H9 (cell line): ENCODE measurements at regions not wholly inside any gene's neighbourhood (a gene's known extent, or its start where the extent isn't known, plus 50 kb on each side); places are given as distances from the start of the nearest gene placed in this dataset.
A peak's percentile ranks its signal among the peaks of the same experiment; 100 is the strongest.

Experiments used
- DNase-seq: peaks from one replicate; pipeline ENCODE4 v3.0.0-alpha.2; 2017
- H2AFZ ChIP-seq: one replicate; pipeline ENCODE4 v1.6.1; 2013; ENCODE audit warnings: mild to moderate bottlenecking, low read length, control low read depth, moderate library complexity
- H2AK5ac ChIP-seq: 2 replicates; pipeline ENCODE4 v1.6.1; 2013; ENCODE audit warnings: low read length, control low read depth, mixed read lengths; ENCODE audit not compliant: insufficient read length
- H2BK120ac ChIP-seq: one replicate; pipeline ENCODE4 v1.6.1; 2013; ENCODE audit warnings: low read depth, mild to moderate bottlenecking, low read length, control low read depth, inconsistent platforms; ENCODE audit not compliant: poor library complexity, severe bottlenecking
- H2BK12ac ChIP-seq: 2 replicates; pipeline ENCODE4 v1.6.1; 2013; ENCODE audit warnings: low read length, control low read depth, mixed read lengths, low read depth; ENCODE audit not compliant: insufficient read length
- H2BK15ac ChIP-seq: 2 replicates; pipeline ENCODE4 v1.6.1; 2013; ENCODE audit warnings: low read depth, low read length, control low read depth
- H2BK20ac ChIP-seq: one replicate; pipeline ENCODE4 v1.6.1; 2013; ENCODE audit warnings: low read depth, mild to moderate bottlenecking, low read length, control low read depth, inconsistent platforms; ENCODE audit not compliant: poor library complexity, severe bottlenecking
- H2BK5ac ChIP-seq: 2 replicates; pipeline ENCODE4 v1.6.1; 2013; ENCODE audit warnings: low read length, control low read depth, mixed read lengths; ENCODE audit not compliant: insufficient read length
- H3K14ac ChIP-seq: 2 replicates; pipeline ENCODE4 v1.6.1; 2013; ENCODE audit warnings: low read length, control low read depth; ENCODE audit not compliant: insufficient read depth
- H3K18ac ChIP-seq: 2 replicates; pipeline ENCODE4 v1.6.1; 2013; ENCODE audit warnings: low read depth, mild to moderate bottlenecking, mixed read lengths, low read length, control low read depth; ENCODE audit not compliant: insufficient read length
- H3K23ac ChIP-seq: 2 replicates; pipeline ENCODE4 v1.6.1; 2013; ENCODE audit warnings: low read length, control low read depth, mixed read lengths, low read depth; ENCODE audit not compliant: insufficient read length
- H3K23me2 ChIP-seq: 2 replicates; pipeline ENCODE4 v1.6.1; 2013; ENCODE audit warnings: low read depth, mild to moderate bottlenecking, mixed read lengths, low read length, control low read depth; ENCODE audit not compliant: insufficient read length, poor library complexity, severe bottlenecking
- H3K27ac ChIP-seq: 2 replicates; pipeline ENCODE4 v1.5.1; 2013; ENCODE audit warnings: low read length, control low read depth, mixed read lengths, low read depth; ENCODE audit not compliant: insufficient read length
- H3K27me3 ChIP-seq: 2 replicates; pipeline ENCODE4 v1.6.1; 2013; ENCODE audit warnings: low read length, control low read depth, inconsistent platforms; ENCODE audit not compliant: insufficient read depth
- H3K4ac ChIP-seq: 2 replicates; pipeline ENCODE4 v1.6.1; 2013; ENCODE audit warnings: low read depth, mild to moderate bottlenecking, control low read depth, inconsistent platforms, low read length, moderate library complexity
- H3K4me1 ChIP-seq: 2 replicates; pipeline ENCODE4 v1.6.1; 2013; ENCODE audit warnings: low read length, control low read depth, inconsistent platforms; ENCODE audit not compliant: insufficient read depth
- H3K4me2 ChIP-seq: 2 replicates; pipeline ENCODE4 v1.6.1; 2013; ENCODE audit warnings: low read length, control low read depth, mixed read lengths; ENCODE audit not compliant: insufficient read length, insufficient read depth
- H3K56ac ChIP-seq: 2 replicates; pipeline ENCODE4 v1.6.1; 2013; ENCODE audit warnings: low read depth, mild to moderate bottlenecking, mixed read lengths, low read length, control low read depth; ENCODE audit not compliant: insufficient read length
- H3K79me1 ChIP-seq: 2 replicates; pipeline ENCODE4 v1.6.1; 2013; ENCODE audit warnings: low read depth, mild to moderate bottlenecking, moderate library complexity, low read length, control low read depth, inconsistent platforms; ENCODE audit not compliant: insufficient read depth, poor library complexity, severe bottlenecking
- H3K79me2 ChIP-seq: 2 replicates; pipeline ENCODE4 v1.6.1; 2013; ENCODE audit warnings: low read length, control low read depth, inconsistent platforms; ENCODE audit not compliant: insufficient read depth
- H3K9ac ChIP-seq: 2 replicates; pipeline ENCODE4 v1.6.1; 2013; ENCODE audit warnings: low read length, control low read depth, mixed read lengths; ENCODE audit not compliant: insufficient read length; ENCODE audit errors: extremely low read depth
- H3K9me3 ChIP-seq: one replicate; pipeline ENCODE4 v1.6.1; 2013; ENCODE audit warnings: low read depth, low read length, inconsistent platforms; ENCODE audit not compliant: control insufficient read depth
- H3T11ph ChIP-seq: one replicate; pipeline ENCODE4 v1.6.1; 2013; ENCODE audit warnings: mild to moderate bottlenecking, low read length, control low read depth, inconsistent platforms
- H4K20me1 ChIP-seq: one replicate; pipeline ENCODE4 v1.6.1; 2013; ENCODE audit not compliant: control insufficient read depth, insufficient read length, insufficient read depth
- H4K5ac ChIP-seq: 2 replicates; pipeline ENCODE4 v1.6.1; 2013; ENCODE audit warnings: low read depth, mild to moderate bottlenecking, mixed read lengths, low read length, control low read depth; ENCODE audit not compliant: insufficient read length
- H4K8ac ChIP-seq: replicated peaks from 2 replicates; pipeline ENCODE4 v1.6.1; 2013; ENCODE audit warnings: low read length, control low read depth, mixed read lengths, low read depth; ENCODE audit not compliant: insufficient read length
- H4K91ac ChIP-seq: 2 replicates; pipeline ENCODE4 v1.6.1; 2013; ENCODE audit warnings: low read depth, mild to moderate bottlenecking, moderate library complexity, mixed read lengths, low read length, control low read depth; ENCODE audit not compliant: insufficient read length
- H3K27ac Mint-ChIP-seq, 3 experiments: 2 replicates in 2 of 3; 3 replicates in 1 of 3; pipeline ENCODE4 v1.8.0; 2020 to 2021; ENCODE audit warnings: mixed read lengths in 3 of 3, mild to moderate bottlenecking in 1 of 3, moderate library complexity in 1 of 3
- H3K27me3 Mint-ChIP-seq: 2 replicates; pipeline ENCODE4 v1.8.0; 2021; ENCODE audit warnings: low read depth, mild to moderate bottlenecking, moderate library complexity, mixed read lengths
- H3K36me3 Mint-ChIP-seq, 3 experiments: 2 replicates in 2 of 3; 3 replicates in 1 of 3; pipeline ENCODE4 v1.8.0; 2020 to 2021; ENCODE audit warnings: low read depth in 3 of 3, mixed read lengths in 3 of 3; ENCODE audit not compliant: insufficient read depth in 1 of 3
- H3K4me1 Mint-ChIP-seq, 2 experiments: 2 replicates each; pipeline ENCODE4 v1.8.0; 2020; ENCODE audit warnings: mixed read lengths in 2 of 2
- H3K4me3 Mint-ChIP-seq, 2 experiments: 2 replicates in 1 of 2; 3 replicates in 1 of 2; pipeline ENCODE4 v1.8.0; 2020 to 2021; ENCODE audit warnings: mild to moderate bottlenecking in 2 of 2, mixed read lengths in 2 of 2, moderate library complexity in 1 of 2
- H3K9me3 Mint-ChIP-seq, 2 experiments: 2 replicates in 1 of 2; 3 replicates in 1 of 2; pipeline ENCODE4 v1.8.0; 2020; ENCODE audit warnings: mild to moderate bottlenecking in 2 of 2, mixed read lengths in 2 of 2, moderate library complexity in 1 of 2
- WGBS: extraction: QIAGEN DNeasy Blood & Tissue Kit; methylation state at CpG from one replicate; pipeline ENCODE4 v1.1.7; 2013; ENCODE audit warnings: missing lambda C conversion rate, low lambda C conversion rate, mixed read lengths; ENCODE audit not compliant: insufficient read length; ENCODE audit errors: extremely low coverage; 5-methylcytosine and 5-hydroxymethylcytosine counted together
- TF ChIP-seq, protein P1 (sequence below): fragments of 200-600 bp; sonication (generic); conservative IDR thresholded peaks from 3 replicates; pipeline ENCODE4 v1.8.0; 2021; ENCODE audit warnings: antibody characterized with exemption, mild to moderate bottlenecking

DNA sequence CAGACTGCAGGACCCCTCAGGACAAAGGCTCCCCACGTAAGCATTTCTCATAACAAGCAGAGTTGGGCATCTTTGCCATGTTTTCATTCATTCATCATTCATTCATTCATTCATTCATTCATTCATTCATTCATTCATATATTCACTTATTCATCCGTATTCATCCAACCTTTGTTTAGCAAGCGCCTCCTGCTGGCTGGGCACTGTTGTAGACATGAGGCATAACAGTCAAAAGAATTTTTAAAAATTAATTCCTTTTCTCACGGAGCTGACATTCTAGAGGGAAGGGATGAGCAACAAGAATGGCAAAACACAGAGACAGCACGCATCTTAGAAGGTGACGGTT lies 351.7 kb upstream of the TNRC6C start:
- Histone ChIP-seq H3K27me3 (no peaks in the 10 kb centered on the region), H3K27ac (no peak overlapping the region), H3K23me2 (no peaks in the 10 kb centered on the region), H2BK20ac (no peak overlapping the region), H3K9ac (no peak overlapping the region), H3K4me1 (no peaks in the 10 kb centered on the region), H3K23ac (no peak overlapping the region), H3T11ph (no peak overlapping the region), H3K9me3 (no peaks in the 10 kb centered on the region), H2AK5ac (no peak overlapping the region), H4K91ac (no peak overlapping the region), H3K4ac (no peak overlapping the region), H4K20me1 (no peaks in the 10 kb centered on the region), H2BK12ac (no peak overlapping the region), H3K14ac (no peak overlapping the region), H2BK120ac (no peak overlapping the region), H2BK5ac (no peak overlapping the region), H3K79me2 (no peaks in the 10 kb centered on the region), H4K5ac (no peak overlapping the region), H2AFZ (no peak overlapping the region), H3K56ac (no peak overlapping the region), H3K79me1 (no peaks in the 10 kb centered on the region), H2BK15ac (no peak overlapping the region), H3K18ac (no peak overlapping the region), H3K4me2 (no peak overlapping the region), H4K8ac (no peak overlapping the region)
- Mint-ChIP-seq H3K4me3 (no peak overlapping the region), H3K27ac (no peak overlapping the region), H3K36me3 (no peaks in the 10 kb centered on the region), H3K9me3 (no peaks in the 10 kb centered on the region), H3K4me1 (peaks cover 0 to 2% of the 10 kb centered on the region in 2 experiments; a peak in 2 of 4 replicates), H3K27me3 (peaks cover 8% of the 10 kb centered on the region)
- TF ChIP-seq, protein P1, sequence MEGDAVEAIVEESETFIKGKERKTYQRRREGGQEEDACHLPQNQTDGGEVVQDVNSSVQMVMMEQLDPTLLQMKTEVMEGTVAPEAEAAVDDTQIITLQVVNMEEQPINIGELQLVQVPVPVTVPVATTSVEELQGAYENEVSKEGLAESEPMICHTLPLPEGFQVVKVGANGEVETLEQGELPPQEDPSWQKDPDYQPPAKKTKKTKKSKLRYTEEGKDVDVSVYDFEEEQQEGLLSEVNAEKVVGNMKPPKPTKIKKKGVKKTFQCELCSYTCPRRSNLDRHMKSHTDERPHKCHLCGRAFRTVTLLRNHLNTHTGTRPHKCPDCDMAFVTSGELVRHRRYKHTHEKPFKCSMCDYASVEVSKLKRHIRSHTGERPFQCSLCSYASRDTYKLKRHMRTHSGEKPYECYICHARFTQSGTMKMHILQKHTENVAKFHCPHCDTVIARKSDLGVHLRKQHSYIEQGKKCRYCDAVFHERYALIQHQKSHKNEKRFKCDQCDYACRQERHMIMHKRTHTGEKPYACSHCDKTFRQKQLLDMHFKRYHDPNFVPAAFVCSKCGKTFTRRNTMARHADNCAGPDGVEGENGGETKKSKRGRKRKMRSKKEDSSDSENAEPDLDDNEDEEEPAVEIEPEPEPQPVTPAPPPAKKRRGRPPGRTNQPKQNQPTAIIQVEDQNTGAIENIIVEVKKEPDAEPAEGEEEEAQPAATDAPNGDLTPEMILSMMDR: peak; percentile 46
- no peak for DNase-seq
- no CpG with 5 or more reads among the region's 6 CpGs for WGBS
